22Rv1 (cell line): ENCODE measurements at regions not wholly inside any gene's neighbourhood (a gene's known extent, or its start where the extent isn't known, plus 50 kb on each side); places are given as distances from the start of the nearest gene placed in this dataset.

Experiments used
- ZFX ChIP-seq: fragments of 450-650 bp; IDR thresholded peaks from 2 replicates; pipeline ENCODE4 v1.6.1; 2017; ENCODE audit warnings: antibody characterized with exemption, borderline replicate concordance
- TF ChIP-seq, protein P1 (sequence below): fragments of 450-650 bp; IDR thresholded peaks from 2 replicates; pipeline ENCODE4 v1.5.1; 2017; ENCODE audit warnings: mild to moderate bottlenecking

DNA sequence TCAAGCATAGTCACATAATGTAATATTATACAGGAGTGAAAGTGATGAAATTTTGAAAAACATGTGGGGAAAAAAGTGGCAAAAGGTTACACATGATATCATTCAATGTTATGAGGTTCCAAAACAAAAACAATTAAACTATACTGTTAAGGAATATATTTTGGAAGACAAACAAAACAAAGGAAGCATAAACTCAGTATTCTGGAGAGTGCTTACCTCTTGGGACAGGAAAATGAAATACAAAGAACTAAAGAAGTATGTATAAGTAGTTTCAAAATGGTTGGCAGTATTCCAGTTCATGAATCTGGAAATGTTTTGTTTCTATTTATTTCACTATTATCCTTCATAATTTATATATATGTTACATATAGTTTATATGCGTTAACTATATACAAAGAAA lies 213.5 kb downstream of the MOXD1 start:
- TF ChIP-seq, protein P1, sequence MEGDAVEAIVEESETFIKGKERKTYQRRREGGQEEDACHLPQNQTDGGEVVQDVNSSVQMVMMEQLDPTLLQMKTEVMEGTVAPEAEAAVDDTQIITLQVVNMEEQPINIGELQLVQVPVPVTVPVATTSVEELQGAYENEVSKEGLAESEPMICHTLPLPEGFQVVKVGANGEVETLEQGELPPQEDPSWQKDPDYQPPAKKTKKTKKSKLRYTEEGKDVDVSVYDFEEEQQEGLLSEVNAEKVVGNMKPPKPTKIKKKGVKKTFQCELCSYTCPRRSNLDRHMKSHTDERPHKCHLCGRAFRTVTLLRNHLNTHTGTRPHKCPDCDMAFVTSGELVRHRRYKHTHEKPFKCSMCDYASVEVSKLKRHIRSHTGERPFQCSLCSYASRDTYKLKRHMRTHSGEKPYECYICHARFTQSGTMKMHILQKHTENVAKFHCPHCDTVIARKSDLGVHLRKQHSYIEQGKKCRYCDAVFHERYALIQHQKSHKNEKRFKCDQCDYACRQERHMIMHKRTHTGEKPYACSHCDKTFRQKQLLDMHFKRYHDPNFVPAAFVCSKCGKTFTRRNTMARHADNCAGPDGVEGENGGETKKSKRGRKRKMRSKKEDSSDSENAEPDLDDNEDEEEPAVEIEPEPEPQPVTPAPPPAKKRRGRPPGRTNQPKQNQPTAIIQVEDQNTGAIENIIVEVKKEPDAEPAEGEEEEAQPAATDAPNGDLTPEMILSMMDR, result no peak
- no peak for TF ChIP-seq ZFX
